Peyer's patch (tissue), 4 donors: ENCODE measurements at regions not wholly inside any gene's neighbourhood (a gene's known extent, or its start where the extent isn't known, plus 50 kb on each side); places are given as distances from the start of the nearest gene placed in this dataset.

Experiments
- DNase-seq, 3 donors: peaks; one replicate each; pipeline ENCODE4 v3.0.0-alpha.2; 2017 to 2019
- H3K27ac ChIP-seq, 4 donors: fragments of 200-600 bp; sonication (generic); one replicate each; pipeline ENCODE4 v1.5.1; 2016 to 2019
- H3K27me3 ChIP-seq, 2 donors: fragments of 200-600 bp; sonication (generic); one replicate each; pipeline ENCODE4 v1.5.1; 2019
- H3K36me3 ChIP-seq, 3 donors: fragments of 200-600 bp; sonication (generic); one replicate each; pipeline ENCODE4 v1.5.1; 2016 to 2019
- H3K4me1 ChIP-seq, 4 donors: fragments of 200-600 bp; sonication (generic); one replicate each; pipeline ENCODE4 v1.5.1; 2016 to 2019
- H3K4me3 ChIP-seq, 4 donors: fragments of 200-600 bp; sonication (generic); 1 replicate in 3 of 4; 2 replicates in 1 of 4; pipeline ENCODE4 v1.5.1; 2016 to 2019; ENCODE audit warnings: mild to moderate bottlenecking in 1 of 4
- H3K9me3 ChIP-seq, 4 donors: fragments of 200-600 bp; sonication (generic); one replicate each; pipeline ENCODE4 v1.5.1; 2016 to 2019; ENCODE audit warnings: mild to moderate bottlenecking in 1 of 4
- CTCF ChIP-seq, 6 experiments: fragments of 450-650 bp in 4 of 6; fragments of 200-600 bp in 2 of 6; sonication (generic) in 1 of 6; IDR thresholded peaks; one replicate each; pipeline ENCODE4 v1.5.1; 2017 to 2019; ENCODE audit warnings: antibody characterized with exemption in 6 of 6, mild to moderate bottlenecking in 3 of 6, moderate library complexity in 1 of 6
- POLR2A ChIP-seq, 2 donors: fragments of 450-650 bp; IDR thresholded peaks; one replicate each; pipeline ENCODE4 v1.5.1; 2017; ENCODE audit warnings: antibody characterized with exemption in 2 of 2, mild to moderate bottlenecking in 2 of 2, moderate library complexity in 2 of 2

DNA sequence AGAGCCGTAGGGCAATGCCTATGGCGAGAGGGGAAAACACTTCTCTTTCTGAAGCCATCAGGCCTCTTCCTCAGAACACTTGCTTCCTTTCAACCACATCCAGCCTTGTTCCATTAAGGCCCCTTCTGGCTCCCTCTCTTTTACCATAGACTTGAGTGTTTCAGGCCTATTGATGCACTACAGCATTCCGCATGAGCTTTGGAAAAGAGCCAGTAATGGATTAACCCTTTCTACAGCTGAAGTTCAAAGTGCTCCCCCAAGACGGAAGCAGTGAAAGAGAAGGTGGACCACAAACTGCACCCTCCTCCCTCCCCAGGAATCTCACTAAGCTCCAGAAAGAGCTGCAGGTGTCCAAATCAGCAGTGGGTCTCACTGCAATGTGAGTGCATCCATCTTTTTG is 102.7 kb upstream of the C7orf33 start:
- TF ChIP-seq CTCF (IDR thresholded peaks at IDR 0.05) (no peak), POLR2A (IDR thresholded peaks at IDR 0.05) (no peak)
- no peak for DNase-seq

DNA sequence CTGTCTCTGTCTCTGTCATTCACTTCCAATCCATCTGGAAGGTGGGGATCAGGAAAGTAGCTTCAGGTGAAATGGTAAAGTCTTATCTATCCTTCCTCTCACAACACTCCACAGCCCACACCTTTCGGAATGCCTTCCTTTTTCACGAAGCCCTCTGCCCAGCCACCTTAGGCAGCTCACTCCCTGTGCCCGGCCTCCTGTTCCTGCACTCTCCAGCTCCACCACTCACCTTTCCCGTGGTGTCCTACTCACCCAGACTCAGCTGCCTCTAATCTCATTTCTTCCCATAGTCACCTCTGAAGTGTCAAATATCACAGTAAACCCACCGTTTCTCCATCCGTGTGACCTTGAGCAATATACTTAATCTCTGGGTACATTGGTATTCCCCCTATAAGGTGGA is 100.9 kb upstream of the C7orf33 start:
- Histone ChIP-seq H3K27me3 (no peaks in the 10 kb centered on the region), H3K4me1 (peaks cover 0 to 8% (median 0%) of the 10 kb centered on the region in 4 donors), H3K36me3 (no peaks in the 10 kb centered on the region), H3K4me3 (no peak overlapping the region), H3K27ac (no peak overlapping the region), H3K9me3 (no peaks in the 10 kb centered on the region)
- no peak for DNase-seq
- TF ChIP-seq POLR2A (IDR thresholded peaks at IDR 0.05) (no peak), CTCF (IDR thresholded peaks at IDR 0.05) (no peak)

More for the DNA sequence above, 102.7 kb upstream of the C7orf33 start:
- Histone ChIP-seq H3K4me3 (no peak overlapping the region), H3K4me1 (peaks cover 0 to 8% (median 0%) of the 10 kb centered on the region in 4 donors), H3K27ac (no peak overlapping the region), H3K27me3 (no peaks in the 10 kb centered on the region), H3K36me3 (no peaks in the 10 kb centered on the region), H3K9me3 (no peaks in the 10 kb centered on the region)

GRCh38 chr7:148492157-148492860 is 98.3 kb upstream of the C7orf33 start:
- no peaks in the 10 kb centered on the region for H3K27me3 ChIP-seq
- no peak for TF ChIP-seq CTCF (IDR thresholded peaks at IDR 0.05)
- no peak for TF ChIP-seq POLR2A (IDR thresholded peaks at IDR 0.05)
- no peak overlapping the region for H3K4me3 ChIP-seq
- no peaks in the 10 kb centered on the region for H3K36me3 ChIP-seq
- no peaks in the 10 kb centered on the region for H3K9me3 ChIP-seq
- no peak for DNase-seq
- H3K4me1 ChIP-seq = no peaks in the 10 kb centered on the region
- no peak overlapping the region for H3K27ac ChIP-seq

DNA sequence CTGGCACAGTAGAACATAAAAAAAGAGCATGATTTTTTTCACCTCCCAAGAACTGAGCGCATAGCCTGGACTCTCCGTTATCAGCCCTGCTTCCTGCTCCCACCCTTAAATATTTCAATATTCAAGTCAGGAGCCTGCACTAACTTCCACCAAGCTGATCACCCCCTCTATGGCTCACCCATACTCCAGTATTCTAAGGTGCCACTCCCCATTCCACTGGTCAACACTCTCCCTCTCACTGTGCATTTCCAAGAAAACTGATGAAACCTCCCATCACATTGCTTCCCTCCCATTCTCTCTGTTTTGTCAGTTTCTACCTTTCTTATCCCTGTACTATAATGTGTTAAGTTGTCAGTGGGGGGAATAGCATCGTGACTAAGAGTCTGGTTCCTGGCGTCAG is 95.0 kb upstream of the C7orf33 start:
- no peaks in the 10 kb centered on the region for H3K36me3 ChIP-seq
- no peaks in the 10 kb centered on the region for H3K4me1 ChIP-seq
- H3K27ac ChIP-seq = no peak overlapping the region
- no peak overlapping the region for H3K4me3 ChIP-seq
- DNase-seq = no peak
- TF ChIP-seq POLR2A (IDR thresholded peaks at IDR 0.05) (no peak), CTCF (IDR thresholded peaks at IDR 0.05) (no peak)
- no peaks in the 10 kb centered on the region for H3K27me3 ChIP-seq
- H3K9me3 ChIP-seq = no peaks in the 10 kb centered on the region

DNA sequence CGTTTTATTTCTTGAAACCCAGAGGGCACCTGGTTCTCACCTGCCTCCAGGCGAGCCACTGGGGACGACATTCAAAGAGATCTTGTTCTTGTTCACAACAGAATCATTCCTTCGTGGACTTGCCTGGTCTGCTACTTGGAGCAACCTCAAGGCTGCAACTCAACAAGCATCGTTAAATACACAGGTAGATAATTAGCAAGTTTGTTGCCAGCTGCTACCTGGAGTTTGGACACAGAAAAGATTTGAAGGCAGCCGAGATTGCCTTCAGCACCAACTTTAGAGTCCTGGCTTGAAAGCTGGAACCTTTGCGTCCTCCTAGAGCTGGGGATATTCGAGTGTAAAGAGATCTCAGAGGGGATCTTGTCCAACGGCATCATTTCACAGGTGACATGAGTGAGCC is 89.6 kb upstream of the C7orf33 start:
- no peak overlapping the region for H3K4me3 ChIP-seq
- no peak for TF ChIP-seq POLR2A (IDR thresholded peaks at IDR 0.05)
- TF ChIP-seq CTCF (IDR thresholded peaks at IDR 0.05) = no peak

More for the DNA sequence above, 89.6 kb upstream of the C7orf33 start:
- no peaks in the 10 kb centered on the region for H3K9me3 ChIP-seq
- H3K27me3 ChIP-seq = no peaks in the 10 kb centered on the region
- no peaks in the 10 kb centered on the region for H3K4me1 ChIP-seq
- H3K27ac ChIP-seq = no peak overlapping the region
- no peaks in the 10 kb centered on the region for H3K36me3 ChIP-seq
- DNase-seq = no peak
